GM13976 (cell line): ENCODE measurements at regions not wholly inside any gene's neighbourhood (a gene's known extent, or its start where the extent isn't known, plus 50 kb on each side); places are given as distances from the start of the nearest gene placed in this dataset.

Experiments
- DNase-seq: peaks from one replicate; pipeline ENCODE4 v3.0.0; 2012; ENCODE audit warnings: low spot score
- CTCF ChIP-seq: IDR thresholded peaks from 2 replicates; pipeline ENCODE4 v1.5.1; 2012; ENCODE audit warnings: borderline replicate concordance, mild to moderate bottlenecking; ENCODE audit not compliant: insufficient read depth; ENCODE audit errors: extremely low read depth, missing control alignments, control extremely low read depth
- in situ Hi-C: fragments of 300-500 bp; cut with MboI; formaldehyde crosslinking; loops from one replicate; pipeline ENCODE4 v1.12.0; 2022; ENCODE audit warnings: low sequenced_read_pairs, mixed read lengths, inconsistent platforms; ENCODE audit not compliant: unreplicated experiment

- no peak for TF ChIP-seq CTCF
- no peak for DNase-seq
- in situ Hi-C loops = no loop called here
Observed at GRCh38 chr2:23036629-23037028, 348.4 kb upstream of the KLHL29 start.

GRCh38 chr2:23037596-23037995 lies 347.4 kb upstream of the KLHL29 start:
- DNase-seq = no peak
- no peak for TF ChIP-seq CTCF
- in situ Hi-C loops = no loop called here

- in situ Hi-C loops = no loop called here
- no peak for DNase-seq
- TF ChIP-seq CTCF = no peak
Observed at GRCh38 chr2:23041443-23041842, 343.5 kb upstream of the KLHL29 start.

- TF ChIP-seq CTCF = no peak
- no peak for DNase-seq
- in situ Hi-C loops = no loop called here
Observed at GRCh38 chr2:23042216-23042906, 342.6 kb upstream of the KLHL29 start.

GRCh38 chr2:23050388-23050787 lies 334.6 kb upstream of the KLHL29 start:
- DNase-seq = no peak
- no peak for TF ChIP-seq CTCF
- in situ Hi-C loops = no loop called here

GRCh38 chr2:23053601-23054000 lies 331.4 kb upstream of the KLHL29 start:
- no peak for TF ChIP-seq CTCF
- no peak for DNase-seq
- in situ Hi-C loops = no loop called here
